Panc1 (cell line): ENCODE measurements at regions not wholly inside any gene's neighbourhood (a gene's known extent, or its start where the extent isn't known, plus 50 kb on each side); places are given as distances from the start of the nearest gene placed in this dataset.

Source experiments
- ATAC-seq: fragments of 200-7000 bp; cut with Tn5 transposase; 2 replicates; pipeline ENCODE4 v1.9.1; 2020; ENCODE audit warnings: mild to moderate bottlenecking, moderate library complexity
- BruUV-seq: library from RNA; stranded (reverse); fragments of 400-500 nt; replicated peaks from 2 replicates; lab custom pipeline; 2021; lab: Mats Ljungman, UMichigan
- CTCF ChIA-PET: fragments of 300-600 bp; sonication (Branson Sonifier 250); formaldehyde crosslinking; loops from one replicate; lab custom pipeline; 2022; ENCODE audit warnings: antibody characterized with exemption; lab: Charles Lee
- POLR2A ChIA-PET: fragments of 300-600 bp; sonication (Branson Sonifier 250); formaldehyde crosslinking; loops from one replicate; lab custom pipeline; 2022; ENCODE audit warnings: antibody characterized with exemption; lab: Charles Lee
- DNase-seq: peaks from one replicate; pipeline ENCODE4 v3.0.0-alpha.2; 2010; ENCODE audit warnings: low read depth, low spot score
- H3K27ac ChIP-seq: 2 replicates; pipeline ENCODE4 v1.5.1; 2011; ENCODE audit warnings: mild to moderate bottlenecking, low read length, inconsistent platforms
- H3K27me3 ChIP-seq: fragments of 200-500 bp; sonication (Bioruptor generic); 2 replicates; pipeline ENCODE4 v1.6.0; 2014; ENCODE audit warnings: low read length, inconsistent platforms; ENCODE audit not compliant: control insufficient read depth, insufficient read depth
- H3K36me3 ChIP-seq: fragments of 200-500 bp; sonication (Bioruptor generic); 2 replicates; pipeline ENCODE4 v1.5.1; 2014; ENCODE audit warnings: inconsistent platforms, mild to moderate bottlenecking, low read length, moderate library complexity; ENCODE audit not compliant: control insufficient read depth, insufficient read depth
- H3K4me1 ChIP-seq: 2 replicates; pipeline ENCODE4 v1.5.1; 2011; ENCODE audit warnings: inconsistent platforms, mild to moderate bottlenecking, low read length, moderate library complexity; ENCODE audit not compliant: control insufficient read depth, insufficient read depth
- H3K4me3 ChIP-seq, 2 experiments: 2 replicates each; pipeline ENCODE4 v1.5.1; 2011 to 2012; ENCODE audit warnings: low read depth in 2 of 2, low read length in 2 of 2, mild to moderate bottlenecking in 2 of 2, inconsistent platforms in 1 of 2, moderate library complexity in 1 of 2
- H3K9me3 ChIP-seq: fragments of 200-500 bp; sonication (Bioruptor generic); 2 replicates; pipeline ENCODE4 v1.5.1; 2014; ENCODE audit warnings: low read depth, mild to moderate bottlenecking, inconsistent platforms, low read length, moderate library complexity; ENCODE audit not compliant: control insufficient read depth, insufficient read depth
- POLR2AphosphoS5 ChIP-seq: IDR thresholded peaks from 2 replicates; pipeline ENCODE4 v1.6.1; 2012; ENCODE audit warnings: mild to moderate bottlenecking, low read depth, low read length, moderate library complexity
- SIN3A ChIP-seq: IDR thresholded peaks from 2 replicates; pipeline ENCODE4 v1.6.1; 2012; ENCODE audit warnings: low read depth, mild to moderate bottlenecking, low read length, moderate library complexity, borderline replicate concordance; ENCODE audit not compliant: insufficient read depth
- TCF7L2 ChIP-seq: IDR thresholded peaks from 2 replicates; pipeline ENCODE4 v1.6.1; 2011; ENCODE audit warnings: mild to moderate bottlenecking, low read depth, low read length, inconsistent platforms
- in situ Hi-C: cut with HindIII; loops from 2 replicates; pipeline ENCODE4 v1.10.0; 2016; ENCODE audit warnings: low sequenced_read_pairs, low pct_unique_long_range_greater_than_20kb
- intact Hi-C: fragments of 100-400 bp; cut with micrococcal nuclease; formaldehyde crosslinking; loops from one replicate; pipeline ENCODE4 v1.10.0; 2022; ENCODE audit not compliant: unreplicated experiment
- TF ChIP-seq, protein P1 (sequence below): fragments of 450-650 bp; IDR thresholded peaks from 2 replicates; pipeline ENCODE4 v1.5.1; 2017; ENCODE audit warnings: mild to moderate bottlenecking
- TF ChIP-seq, protein P2 (sequence below), 2 experiments: IDR thresholded peaks; 2 replicates each; pipeline ENCODE4 v1.6.1; 2011 to 2012; ENCODE audit warnings: low read depth in 2 of 2, control low read depth in 1 of 2, low read length in 1 of 2, mild to moderate bottlenecking in 1 of 2, moderate library complexity in 1 of 2; ENCODE audit not compliant: insufficient read depth in 1 of 2

GRCh38 chr2:41928526-41928925 is 119.3 kb upstream of the PKDCC start:
- CTCF ChIA-PET, result no interaction called here
- H3K27ac ChIP-seq, result no peak overlapping the region
- H3K4me3 ChIP-seq, result no peak overlapping the region
- DNase-seq (no peak), ATAC-seq (peak; percentile 66; the same call in 1 of the 2 replicates)
- H3K9me3 ChIP-seq, result no peaks in the 10 kb centered on the region
- POLR2A ChIA-PET, result no interaction called here
- H3K4me1 ChIP-seq, result no peaks in the 10 kb centered on the region
- intact Hi-C loops, result no loop called here
- TF ChIP-seq SIN3A (no peak), TCF7L2 (no peak), POLR2AphosphoS5 (no peak)
- TF ChIP-seq, protein P1, sequence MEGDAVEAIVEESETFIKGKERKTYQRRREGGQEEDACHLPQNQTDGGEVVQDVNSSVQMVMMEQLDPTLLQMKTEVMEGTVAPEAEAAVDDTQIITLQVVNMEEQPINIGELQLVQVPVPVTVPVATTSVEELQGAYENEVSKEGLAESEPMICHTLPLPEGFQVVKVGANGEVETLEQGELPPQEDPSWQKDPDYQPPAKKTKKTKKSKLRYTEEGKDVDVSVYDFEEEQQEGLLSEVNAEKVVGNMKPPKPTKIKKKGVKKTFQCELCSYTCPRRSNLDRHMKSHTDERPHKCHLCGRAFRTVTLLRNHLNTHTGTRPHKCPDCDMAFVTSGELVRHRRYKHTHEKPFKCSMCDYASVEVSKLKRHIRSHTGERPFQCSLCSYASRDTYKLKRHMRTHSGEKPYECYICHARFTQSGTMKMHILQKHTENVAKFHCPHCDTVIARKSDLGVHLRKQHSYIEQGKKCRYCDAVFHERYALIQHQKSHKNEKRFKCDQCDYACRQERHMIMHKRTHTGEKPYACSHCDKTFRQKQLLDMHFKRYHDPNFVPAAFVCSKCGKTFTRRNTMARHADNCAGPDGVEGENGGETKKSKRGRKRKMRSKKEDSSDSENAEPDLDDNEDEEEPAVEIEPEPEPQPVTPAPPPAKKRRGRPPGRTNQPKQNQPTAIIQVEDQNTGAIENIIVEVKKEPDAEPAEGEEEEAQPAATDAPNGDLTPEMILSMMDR, result no peak
- no peaks in the 10 kb centered on the region for H3K27me3 ChIP-seq
- BruUV-seq, result no TSS peak
- in situ Hi-C loops, result no loop called here
- H3K36me3 ChIP-seq, result no peaks in the 10 kb centered on the region

DNA sequence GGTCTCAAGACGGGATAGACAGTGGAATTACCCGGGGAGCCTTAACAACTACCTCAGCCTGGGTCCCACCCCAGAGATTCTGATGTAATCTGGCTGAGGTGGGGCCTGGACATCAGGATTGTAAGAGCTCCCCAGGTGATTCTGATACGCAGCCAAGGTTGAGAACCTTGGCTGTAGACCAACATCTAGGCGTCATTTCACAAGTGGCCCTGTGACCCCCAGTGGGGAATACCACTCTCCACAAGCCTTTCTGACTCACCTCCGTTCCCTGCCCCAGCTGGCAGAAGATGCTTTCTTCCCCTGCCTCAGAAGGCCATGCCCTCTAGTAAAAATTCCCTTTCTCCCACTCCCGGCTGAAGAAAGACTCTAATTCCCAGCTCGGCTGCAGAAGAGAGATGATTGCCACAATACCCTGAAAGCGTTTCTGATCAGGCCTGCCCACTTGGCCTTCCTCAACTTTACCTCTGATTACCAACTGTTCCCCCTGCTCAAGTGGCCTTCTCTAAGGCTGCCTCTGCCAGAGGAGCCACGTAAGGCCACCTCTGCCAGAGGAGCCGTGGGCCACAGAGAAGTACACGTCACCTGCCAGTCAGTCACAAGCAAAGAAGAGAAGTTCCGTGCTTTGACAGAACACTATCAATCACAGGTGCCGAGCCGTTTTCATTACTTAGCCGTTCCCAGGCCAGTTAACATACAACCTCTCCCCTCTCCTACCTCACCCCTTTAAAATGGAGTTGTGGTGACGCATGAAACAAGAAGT is 116.8 kb upstream of the PKDCC start:
- ChIA-PET POLR2A (no interaction called here), CTCF (interaction anchor here (0.5 kb wide), 1 partner anchor 1660 kb away, joined by 6 read pairs; no protein-coding TSS in a partner anchor)
- H3K4me1 ChIP-seq, result no peaks in the 10 kb centered on the region
- in situ Hi-C loops, result no loop called here
- no peak; the same call in 1 of the 2 replicates for ATAC-seq
- H3K27ac ChIP-seq, result no peak overlapping the region
- no peaks in the 10 kb centered on the region for H3K9me3 ChIP-seq
- 0 out of 2 replicates have a peak, but pooled peaks have one; percentile 24 for TF ChIP-seq TCF7L2
- TF ChIP-seq, protein P1, result no peak
- no peak overlapping the region for H3K4me3 ChIP-seq
- no peaks in the 10 kb centered on the region for H3K36me3 ChIP-seq
- intact Hi-C loops, result no loop called here
- no TSS peak for BruUV-seq
- DNase-seq, result no peak
- H3K27me3 ChIP-seq, result no peaks in the 10 kb centered on the region

DNA sequence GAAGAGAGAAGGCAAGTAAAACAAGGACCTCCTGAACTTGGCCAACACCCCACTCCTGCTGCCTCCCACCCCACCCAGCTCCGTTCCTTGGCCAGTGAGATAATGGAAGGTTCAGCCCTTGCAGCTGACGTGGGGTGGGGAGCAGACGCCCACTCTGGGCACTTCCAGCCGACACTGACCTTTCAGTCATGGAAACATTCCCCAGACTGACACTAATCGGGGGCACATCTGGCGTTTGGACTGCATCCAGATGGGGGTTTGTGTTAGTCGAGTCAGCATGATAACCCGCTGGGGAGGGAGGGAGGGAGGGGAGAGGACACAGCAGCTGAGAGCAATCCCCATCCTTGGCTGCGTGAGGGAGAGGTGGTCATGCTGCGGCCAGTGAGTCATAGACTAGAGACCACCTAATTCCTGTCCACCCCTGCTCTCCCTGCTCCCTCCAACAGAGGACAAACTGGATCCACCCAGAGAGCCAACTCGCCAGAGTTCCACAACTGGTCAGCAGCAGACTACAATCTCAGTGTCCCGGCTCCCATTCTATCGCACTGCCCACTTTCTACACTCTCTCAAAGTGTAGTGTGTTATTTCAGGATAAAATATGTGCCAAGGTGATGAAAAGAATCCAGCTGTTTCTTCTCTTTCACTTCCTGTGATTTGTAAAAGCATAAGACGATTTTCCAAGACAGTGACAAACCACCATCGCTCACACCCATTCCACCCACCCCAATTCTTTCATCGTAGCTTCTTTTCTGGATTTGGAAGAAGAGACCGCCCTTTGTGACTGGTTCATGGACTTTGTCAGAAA is 115.4 kb upstream of the PKDCC start:
- CTCF ChIA-PET, result no interaction called here
- intact Hi-C loops, result no loop called here
- DNase-seq (no peak), ATAC-seq (no peak)
- in situ Hi-C loops, result no loop called here
- POLR2A ChIA-PET, result no interaction called here
- no TSS peak for BruUV-seq
- Histone ChIP-seq H3K4me1 (no peaks in the 10 kb centered on the region), H3K27me3 (no peaks in the 10 kb centered on the region), H3K36me3 (no peaks in the 10 kb centered on the region), H3K9me3 (no peaks in the 10 kb centered on the region), H3K4me3 (no peak overlapping the region), H3K27ac (no peak overlapping the region)
- no peak for TF ChIP-seq TCF7L2
- TF ChIP-seq, protein P2, sequence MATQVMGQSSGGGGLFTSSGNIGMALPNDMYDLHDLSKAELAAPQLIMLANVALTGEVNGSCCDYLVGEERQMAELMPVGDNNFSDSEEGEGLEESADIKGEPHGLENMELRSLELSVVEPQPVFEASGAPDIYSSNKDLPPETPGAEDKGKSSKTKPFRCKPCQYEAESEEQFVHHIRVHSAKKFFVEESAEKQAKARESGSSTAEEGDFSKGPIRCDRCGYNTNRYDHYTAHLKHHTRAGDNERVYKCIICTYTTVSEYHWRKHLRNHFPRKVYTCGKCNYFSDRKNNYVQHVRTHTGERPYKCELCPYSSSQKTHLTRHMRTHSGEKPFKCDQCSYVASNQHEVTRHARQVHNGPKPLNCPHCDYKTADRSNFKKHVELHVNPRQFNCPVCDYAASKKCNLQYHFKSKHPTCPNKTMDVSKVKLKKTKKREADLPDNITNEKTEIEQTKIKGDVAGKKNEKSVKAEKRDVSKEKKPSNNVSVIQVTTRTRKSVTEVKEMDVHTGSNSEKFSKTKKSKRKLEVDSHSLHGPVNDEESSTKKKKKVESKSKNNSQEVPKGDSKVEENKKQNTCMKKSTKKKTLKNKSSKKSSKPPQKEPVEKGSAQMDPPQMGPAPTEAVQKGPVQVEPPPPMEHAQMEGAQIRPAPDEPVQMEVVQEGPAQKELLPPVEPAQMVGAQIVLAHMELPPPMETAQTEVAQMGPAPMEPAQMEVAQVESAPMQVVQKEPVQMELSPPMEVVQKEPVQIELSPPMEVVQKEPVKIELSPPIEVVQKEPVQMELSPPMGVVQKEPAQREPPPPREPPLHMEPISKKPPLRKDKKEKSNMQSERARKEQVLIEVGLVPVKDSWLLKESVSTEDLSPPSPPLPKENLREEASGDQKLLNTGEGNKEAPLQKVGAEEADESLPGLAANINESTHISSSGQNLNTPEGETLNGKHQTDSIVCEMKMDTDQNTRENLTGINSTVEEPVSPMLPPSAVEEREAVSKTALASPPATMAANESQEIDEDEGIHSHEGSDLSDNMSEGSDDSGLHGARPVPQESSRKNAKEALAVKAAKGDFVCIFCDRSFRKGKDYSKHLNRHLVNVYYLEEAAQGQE (IDR thresholded peaks at IDR 0.05; ENCODE audit: insufficient read depth in 1 of 2, low read depth in 2 of 2, low read length in 1 of 2), result no peak
- TF ChIP-seq POLR2AphosphoS5, result no peak
- TF ChIP-seq, protein P1, result no peak
- no peak for TF ChIP-seq SIN3A
